Omental fat pad (tissue), 3 donors: ENCODE measurements at regions not wholly inside any gene's neighbourhood (a gene's known extent, or its start where the extent isn't known, plus 50 kb on each side); places are given as distances from the start of the nearest gene placed in this dataset.

Experiments used
- ATAC-seq: fragments of 150-250 bp; one replicate; pipeline ENCODE4 v1.9.1; 2016; ENCODE audit warnings: mild to moderate bottlenecking, moderate library complexity; ENCODE audit not compliant: low FRiP score
- DNase-seq: peaks from one replicate; pipeline ENCODE4 v3.0.0-alpha.2; 2019; ENCODE audit warnings: low spot score
- CTCF ChIP-seq, 3 donors: fragments of 450-650 bp; IDR thresholded peaks; one replicate each; pipeline ENCODE4 v1.5.1; 2016 to 2017; ENCODE audit warnings: antibody characterized with exemption in 3 of 3, mild to moderate bottlenecking in 3 of 3, moderate library complexity in 2 of 3

GRCh38 chr7:52670608-52671225, 364.7 kb upstream of the POM121L12 start:
- DNase-seq (no peak), ATAC-seq (no peak)
- no peak for TF ChIP-seq CTCF (IDR thresholded peaks at IDR 0.05)

GRCh38 chr7:52669031-52669430, 366.4 kb upstream of the POM121L12 start:
- no peak for ATAC-seq
- no peak for DNase-seq
- TF ChIP-seq CTCF (IDR thresholded peaks at IDR 0.05) = no peak

GRCh38 chr7:52668435-52668834, 367.0 kb upstream of the POM121L12 start:
- TF ChIP-seq CTCF (IDR thresholded peaks at IDR 0.05) = no peak
- DNase-seq (no peak), ATAC-seq (no peak)

GRCh38 chr7:52659178-52659577, 376.3 kb upstream of the POM121L12 start:
- no peak for TF ChIP-seq CTCF (IDR thresholded peaks at IDR 0.05)
- DNase-seq (no peak), ATAC-seq (no peak)

GRCh38 chr7:52656098-52656497, 379.3 kb upstream of the POM121L12 start:
- TF ChIP-seq CTCF (IDR thresholded peaks at IDR 0.05) = no peak
- no peak for ATAC-seq
- no peak for DNase-seq

- DNase-seq (no peak), ATAC-seq (no peak)
- TF ChIP-seq CTCF (IDR thresholded peaks at IDR 0.05) = no peak
Measured at GRCh38 chr7:52652621-52653020, 382.8 kb upstream of the POM121L12 start.

GRCh38 chr7:52648872-52649271, 386.6 kb upstream of the POM121L12 start:
- DNase-seq (no peak), ATAC-seq (no peak)
- no peak for TF ChIP-seq CTCF (IDR thresholded peaks at IDR 0.05)
